Hepatocyte (in vitro differentiated cells): ENCODE measurements at regions not wholly inside any gene's neighbourhood (a gene's known extent, or its start where the extent isn't known, plus 50 kb on each side); places are given as distances from the start of the nearest gene placed in this dataset.
A peak's percentile ranks its signal among the peaks of the same experiment; 100 is the strongest.

Experiments used
- DNase-seq: peaks from one replicate; pipeline ENCODE4 v3.0.0-alpha.2; 2016; ENCODE audit warnings: low spot score
- H2AFZ ChIP-seq: fragments of 200-600 bp; sonication (generic); 2 replicates; pipeline ENCODE4 v1.6.0; 2016; ENCODE audit warnings: antibody characterized with exemption, mild to moderate bottlenecking
- H3K27ac ChIP-seq: fragments of 200-600 bp; sonication (generic); 2 replicates; pipeline ENCODE4 v1.5.1; 2016; ENCODE audit warnings: mild to moderate bottlenecking
- H3K27me3 ChIP-seq: fragments of 200-600 bp; sonication (generic); 2 replicates; pipeline ENCODE4 v1.6.1; 2016
- H3K36me3 ChIP-seq: fragments of 200-600 bp; sonication (generic); replicated peaks from 2 replicates; pipeline ENCODE4 v1.5.1; 2016; ENCODE audit warnings: low read depth; ENCODE audit not compliant: insufficient read depth
- H3K4me1 ChIP-seq: fragments of 200-600 bp; sonication (generic); 2 replicates; pipeline ENCODE4 v1.5.1; 2016; ENCODE audit warnings: mild to moderate bottlenecking, moderate library complexity; ENCODE audit not compliant: insufficient read depth
- H3K4me2 ChIP-seq: fragments of 200-600 bp; sonication (generic); 2 replicates; pipeline ENCODE4 v1.6.0; 2016
- H3K4me3 ChIP-seq: fragments of 200-600 bp; sonication (generic); 2 replicates; pipeline ENCODE4 v1.5.1; 2016; ENCODE audit warnings: mild to moderate bottlenecking
- H3K79me2 ChIP-seq: fragments of 200-600 bp; sonication (generic); 2 replicates; pipeline ENCODE4 v1.6.0; 2017; ENCODE audit warnings: mild to moderate bottlenecking
- H3K9me2 ChIP-seq: fragments of 200-600 bp; sonication (generic); replicated peaks from 2 replicates; pipeline ENCODE4 v1.6.0; 2017; ENCODE audit warnings: mild to moderate bottlenecking; ENCODE audit not compliant: insufficient read depth
- H3K9me3 ChIP-seq: fragments of 200-600 bp; sonication (generic); 2 replicates; pipeline ENCODE4 v1.5.1; 2016; ENCODE audit warnings: low read depth, mild to moderate bottlenecking
- H4K20me1 ChIP-seq: fragments of 200-600 bp; sonication (generic); 2 replicates; pipeline ENCODE4 v1.6.0; 2016; ENCODE audit warnings: mild to moderate bottlenecking; ENCODE audit not compliant: insufficient read depth, poor library complexity, severe bottlenecking
- EZH2 ChIP-seq: fragments of 200-600 bp; sonication (generic); IDR thresholded peaks from 2 replicates; pipeline ENCODE4 v1.6.1; 2016; ENCODE audit warnings: antibody characterized with exemption, mild to moderate bottlenecking, borderline replicate concordance
- EZH2phosphoT487 ChIP-seq: fragments of 200-600 bp; sonication (generic); IDR thresholded peaks from one replicate; pipeline ENCODE4 v1.6.1; 2018; ENCODE audit warnings: antibody characterized with exemption, mild to moderate bottlenecking, low read depth, moderate library complexity; ENCODE audit not compliant: unreplicated experiment, severe bottlenecking
- WGBS: methylation state at CpG from one replicate; pipeline ENCODE4 v1.1.6; 2016; ENCODE audit warnings: low lambda C conversion rate; ENCODE audit errors: missing lambda C conversion rate; 5-methylcytosine and 5-hydroxymethylcytosine counted together
- TF ChIP-seq, protein P1 (sequence below): fragments of 200-600 bp; sonication (generic); IDR thresholded peaks from 2 replicates; pipeline ENCODE4 v1.5.1; 2016; ENCODE audit warnings: antibody characterized with exemption, mild to moderate bottlenecking; ENCODE audit not compliant: poor library complexity

DNA sequence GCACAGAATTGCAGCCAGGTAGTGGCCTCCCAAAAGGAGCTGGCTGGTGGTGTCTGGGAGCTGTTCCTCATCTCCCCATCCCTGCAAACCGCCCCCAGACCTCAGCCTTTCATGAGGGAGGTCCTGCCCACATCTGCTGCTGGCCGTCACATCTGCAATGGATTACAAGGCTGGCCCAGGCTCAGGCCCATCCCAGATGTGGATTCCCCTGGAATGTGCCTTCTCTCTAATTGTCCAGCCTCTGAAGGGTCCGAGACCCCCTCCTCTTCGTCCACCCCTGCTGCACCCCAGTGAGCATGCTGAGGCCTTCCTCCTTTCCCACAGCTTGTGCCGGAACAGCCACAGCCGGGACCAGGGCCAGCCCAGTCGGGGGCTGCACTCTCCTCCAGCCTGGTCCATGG lies 115.0 kb upstream of the NALF2 start:
- WGBS, result 54% methylated on average over 7 of the region's 7 CpGs
- no peak overlapping the region for H3K4me3 ChIP-seq
- H4K20me1 ChIP-seq, result no peaks in the 10 kb centered on the region
- H3K27ac ChIP-seq, result peak overlapping the region; percentile 53
- no peaks in the 10 kb centered on the region for H3K27me3 ChIP-seq
- no peaks in the 10 kb centered on the region for H3K79me2 ChIP-seq
- no peaks in the 10 kb centered on the region for H3K36me3 ChIP-seq
- no peak overlapping the region for H2AFZ ChIP-seq
- no peaks in the 10 kb centered on the region for H3K9me3 ChIP-seq
- no peak overlapping the region for H3K4me2 ChIP-seq
- H3K4me1 ChIP-seq, result no peaks in the 10 kb centered on the region
- DNase-seq, result no peak
- TF ChIP-seq EZH2phosphoT487 (no peak), EZH2 (no peak)
- TF ChIP-seq, protein P1, sequence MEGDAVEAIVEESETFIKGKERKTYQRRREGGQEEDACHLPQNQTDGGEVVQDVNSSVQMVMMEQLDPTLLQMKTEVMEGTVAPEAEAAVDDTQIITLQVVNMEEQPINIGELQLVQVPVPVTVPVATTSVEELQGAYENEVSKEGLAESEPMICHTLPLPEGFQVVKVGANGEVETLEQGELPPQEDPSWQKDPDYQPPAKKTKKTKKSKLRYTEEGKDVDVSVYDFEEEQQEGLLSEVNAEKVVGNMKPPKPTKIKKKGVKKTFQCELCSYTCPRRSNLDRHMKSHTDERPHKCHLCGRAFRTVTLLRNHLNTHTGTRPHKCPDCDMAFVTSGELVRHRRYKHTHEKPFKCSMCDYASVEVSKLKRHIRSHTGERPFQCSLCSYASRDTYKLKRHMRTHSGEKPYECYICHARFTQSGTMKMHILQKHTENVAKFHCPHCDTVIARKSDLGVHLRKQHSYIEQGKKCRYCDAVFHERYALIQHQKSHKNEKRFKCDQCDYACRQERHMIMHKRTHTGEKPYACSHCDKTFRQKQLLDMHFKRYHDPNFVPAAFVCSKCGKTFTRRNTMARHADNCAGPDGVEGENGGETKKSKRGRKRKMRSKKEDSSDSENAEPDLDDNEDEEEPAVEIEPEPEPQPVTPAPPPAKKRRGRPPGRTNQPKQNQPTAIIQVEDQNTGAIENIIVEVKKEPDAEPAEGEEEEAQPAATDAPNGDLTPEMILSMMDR, result no peak
- H3K9me2 ChIP-seq, result no peaks in the 10 kb centered on the region

DNA sequence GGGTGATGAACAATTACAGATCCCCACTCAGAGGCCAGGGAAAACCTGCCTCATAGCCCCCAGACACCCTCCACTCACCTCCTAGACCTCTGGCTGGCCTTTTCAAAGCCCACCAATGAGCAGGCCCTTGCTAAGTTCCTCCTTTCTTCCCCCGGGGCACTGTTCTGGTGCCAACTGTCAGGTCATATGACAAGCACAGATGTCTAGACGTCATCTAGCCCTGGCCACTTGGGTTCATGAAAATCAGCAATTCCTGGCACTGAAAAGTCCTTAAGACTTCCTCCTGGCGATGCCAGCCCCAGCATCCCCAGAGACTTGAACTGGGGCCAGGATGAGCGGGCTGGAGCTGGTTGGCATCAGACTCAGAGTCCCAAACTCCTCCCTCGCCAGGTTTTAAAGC lies 115.6 kb upstream of the NALF2 start:
- 50% methylated on average over 5 of the region's 5 CpGs for WGBS
- no peak for DNase-seq

DNA sequence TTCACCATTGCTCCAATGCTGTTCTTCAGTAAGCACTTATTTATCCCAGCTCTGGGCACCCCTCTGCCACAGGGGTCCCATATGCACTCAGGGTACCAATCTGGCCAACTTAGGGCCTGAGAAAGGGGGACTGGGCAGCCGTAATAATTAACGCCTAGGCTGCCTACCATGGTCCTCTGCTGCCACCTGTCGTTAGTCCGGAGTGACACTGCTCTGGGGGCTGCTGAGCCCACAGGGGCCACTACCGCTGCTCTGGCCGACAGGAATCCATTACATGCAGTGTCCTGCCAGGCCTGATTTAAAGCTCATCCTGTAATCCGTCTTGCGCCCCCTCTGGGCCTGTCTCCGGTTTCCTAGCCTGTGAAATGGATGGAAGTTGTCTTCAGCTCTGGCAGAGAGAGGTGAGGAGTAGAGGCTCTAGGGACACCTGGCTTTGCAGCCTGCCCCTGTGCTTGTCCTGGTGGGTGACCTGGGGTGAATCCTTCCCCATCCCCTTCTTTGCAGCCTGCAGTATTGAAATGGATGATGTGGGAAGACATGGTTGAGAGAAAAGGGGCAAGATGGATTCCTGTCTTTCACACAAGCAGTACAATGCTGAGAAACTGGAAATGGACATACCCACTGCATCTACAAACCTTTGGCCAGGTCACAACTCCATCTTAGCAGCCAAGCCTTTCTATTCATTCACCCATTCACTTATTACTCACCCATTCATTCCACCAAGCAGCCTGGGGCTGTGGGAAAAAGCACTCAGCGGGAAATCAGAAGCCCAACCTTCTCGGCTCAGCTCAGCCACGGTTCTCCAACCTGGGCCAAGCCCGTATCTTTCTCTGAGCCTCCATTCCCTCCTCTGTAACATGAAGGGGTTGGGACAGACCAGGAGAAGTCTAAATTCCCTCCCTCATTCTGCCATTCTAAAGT lies 116.3 kb upstream of the NALF2 start:
- Histone ChIP-seq H3K9me2 (no peaks in the 10 kb centered on the region), H2AFZ (no peak overlapping the region), H3K9me3 (no peaks in the 10 kb centered on the region), H4K20me1 (no peaks in the 10 kb centered on the region), H3K79me2 (no peaks in the 10 kb centered on the region), H3K27ac (no peak overlapping the region), H3K36me3 (no peaks in the 10 kb centered on the region), H3K27me3 (no peaks in the 10 kb centered on the region), H3K4me2 (no peak overlapping the region), H3K4me3 (no peak overlapping the region), H3K4me1 (no peaks in the 10 kb centered on the region)
- TF ChIP-seq EZH2, result no peak
- TF ChIP-seq, protein P1, result peak; percentile 73
- peak; percentile 66 for DNase-seq
- 49% methylated on average over 13 of the region's 13 CpGs for WGBS

More for the DNA sequence above, 115.6 kb upstream of the NALF2 start:
- Histone ChIP-seq H3K9me2 (no peaks in the 10 kb centered on the region), H3K4me3 (no peak overlapping the region), H3K36me3 (no peaks in the 10 kb centered on the region), H3K9me3 (no peaks in the 10 kb centered on the region), H3K4me2 (no peak overlapping the region), H3K27ac (peak overlapping the region; percentile 53), H4K20me1 (no peaks in the 10 kb centered on the region), H3K27me3 (no peaks in the 10 kb centered on the region), H2AFZ (no peak overlapping the region), H3K4me1 (no peaks in the 10 kb centered on the region), H3K79me2 (no peaks in the 10 kb centered on the region)
- TF ChIP-seq EZH2 (no peak), EZH2phosphoT487 (no peak)
- TF ChIP-seq, protein P1, result no peak
